Iris pigment epithelial cell (primary cell): ENCODE measurements at regions not wholly inside any gene's neighbourhood (a gene's known extent, or its start where the extent isn't known, plus 50 kb on each side); places are given as distances from the start of the nearest gene placed in this dataset.

ENCODE experiments used
- DNase-seq: peaks from one replicate; pipeline ENCODE4 v3.0.0-alpha.2; 2011; ENCODE audit warnings: low read depth

GRCh38 chr12:107225635-107226034 is 132.3 kb upstream of the CRY1 start:
- peak; percentile 33 for DNase-seq

GRCh38 chr12:107226126-107226525 is 132.8 kb upstream of the CRY1 start:
- no peak for DNase-seq

GRCh38 chr12:107228076-107228475 is 134.7 kb upstream of the CRY1 start:
- no peak for DNase-seq

GRCh38 chr12:107229827-107230226 is 136.5 kb upstream of the CRY1 start:
- DNase-seq, result no peak

- no peak for DNase-seq
These were observed 138.0 kb upstream of the CRY1 start for GRCh38 chr12:107231303-107231702.

GRCh38 chr12:107233551-107233950 is 140.2 kb upstream of the CRY1 start:
- DNase-seq, result no peak

- DNase-seq, result no peak
These were observed 142.3 kb upstream of the CRY1 start for GRCh38 chr12:107235600-107235999.

GRCh38 chr12:107236824-107237511 is 143.6 kb upstream of the CRY1 start:
- DNase-seq, result peak; percentile 57

- DNase-seq, result peak; percentile 69
These were observed 144.9 kb upstream of the CRY1 start for GRCh38 chr12:107238296-107238695.

- DNase-seq, result no peak
These were observed 148.1 kb upstream of the CRY1 start for GRCh38 chr12:107241411-107241810.

- DNase-seq, result peak; percentile 47
These were observed 148.8 kb upstream of the CRY1 start for GRCh38 chr12:107242189-107242588.

GRCh38 chr12:107243341-107243740 is 150.0 kb upstream of the CRY1 start:
- DNase-seq, result no peak

- no peak for DNase-seq
These were observed 151.2 kb upstream of the CRY1 start for GRCh38 chr12:107244584-107244983.

GRCh38 chr12:107247650-107248049 is 154.3 kb upstream of the CRY1 start:
- no peak for DNase-seq

- no peak for DNase-seq
These were observed 154.8 kb upstream of the CRY1 start for GRCh38 chr12:107248187-107248586.

GRCh38 chr12:107251288-107251687 is 157.9 kb upstream of the CRY1 start:
- no peak for DNase-seq

GRCh38 chr12:107253361-107253760 is 160.0 kb upstream of the CRY1 start:
- no peak for DNase-seq

- no peak for DNase-seq
These were observed 161.0 kb upstream of the CRY1 start for GRCh38 chr12:107254258-107254856.

- no peak for DNase-seq
These were observed 165.4 kb upstream of the CRY1 start for GRCh38 chr12:107258780-107259179.

- DNase-seq, result no peak
These were observed 170.6 kb upstream of the CRY1 start for GRCh38 chr12:107263980-107264379.

GRCh38 chr12:107264667-107265066 is 171.3 kb upstream of the CRY1 start:
- no peak for DNase-seq

- no peak for DNase-seq
These were observed 174.3 kb upstream of the CRY1 start for GRCh38 chr12:107267604-107268003.

GRCh38 chr12:107271523-107271922 is 178.2 kb upstream of the CRY1 start:
- DNase-seq, result no peak

- DNase-seq, result no peak
These were observed 182.2 kb upstream of the CRY1 start for GRCh38 chr12:107275530-107275929.
